DOHH2 (cell line): ENCODE measurements at regions not wholly inside any gene's neighbourhood (a gene's known extent, or its start where the extent isn't known, plus 50 kb on each side); places are given as distances from the start of the nearest gene placed in this dataset.

Experiments used
- H3F3A ChIP-seq: fragments of 200-600 bp; sonication (generic), shearing (Covaris generic); 2 replicates; pipeline ENCODE4 v1.6.0; 2016; ENCODE audit warnings: antibody characterized with exemption, mild to moderate bottlenecking; ENCODE audit not compliant: control insufficient read depth, insufficient read depth
- H3K27ac ChIP-seq: fragments of 200-600 bp; sonication (generic); 2 replicates; pipeline ENCODE4 v1.5.1; 2014; ENCODE audit warnings: low read depth, mild to moderate bottlenecking, low read length, moderate library complexity
- H3K27me3 ChIP-seq: fragments of 200-600 bp; sonication (generic); 2 replicates; pipeline ENCODE4 v1.6.1; 2014; ENCODE audit warnings: mild to moderate bottlenecking, low read length, mixed read lengths; ENCODE audit not compliant: control insufficient read depth
- H3K36me3 ChIP-seq: fragments of 200-600 bp; sonication (generic); 2 replicates; pipeline ENCODE4 v1.6.1; 2014; ENCODE audit warnings: mild to moderate bottlenecking, low read length, moderate library complexity, mixed read lengths; ENCODE audit not compliant: control insufficient read depth
- H3K4me1 ChIP-seq: fragments of 200-600 bp; sonication (generic); 2 replicates; pipeline ENCODE4 v1.6.1; 2014; ENCODE audit warnings: mild to moderate bottlenecking, low read length, mixed read lengths; ENCODE audit not compliant: control insufficient read depth
- H3K4me2 ChIP-seq: fragments of 200-600 bp; sonication (generic); 2 replicates; pipeline ENCODE4 v1.6.0; 2014; ENCODE audit warnings: mild to moderate bottlenecking, low read length, moderate library complexity
- H3K4me3 ChIP-seq: fragments of 200-600 bp; sonication (generic); 2 replicates; pipeline ENCODE4 v1.5.1; 2014; ENCODE audit warnings: mild to moderate bottlenecking, low read length, mixed read lengths
- H3K79me2 ChIP-seq: fragments of 200-600 bp; sonication (generic); 2 replicates; pipeline ENCODE4 v1.6.1; 2014; ENCODE audit warnings: mild to moderate bottlenecking, low read length, mixed read lengths; ENCODE audit not compliant: control insufficient read depth
- H3K9me2 ChIP-seq: fragments of 200-600 bp; sonication (generic); replicated peaks from 2 replicates; pipeline ENCODE4 v1.6.1; 2014; ENCODE audit warnings: mild to moderate bottlenecking, low read length, mixed read lengths; ENCODE audit not compliant: control insufficient read depth
- H3K9me3 ChIP-seq: fragments of 200-600 bp; sonication (generic); 2 replicates; pipeline ENCODE4 v1.6.1; 2014; ENCODE audit warnings: antibody characterized with exemption, low read length, mixed read lengths; ENCODE audit not compliant: control insufficient read depth, insufficient read depth
- H4K20me1 ChIP-seq: fragments of 200-600 bp; sonication (generic); 2 replicates; pipeline ENCODE4 v1.6.0; 2014; ENCODE audit warnings: low read depth, mild to moderate bottlenecking, antibody characterized with exemption, low read length, moderate library complexity; ENCODE audit not compliant: control insufficient read depth, insufficient read depth
- EZH2phosphoT487 ChIP-seq: fragments of 200-600 bp; sonication (generic); IDR thresholded peaks from 2 replicates; pipeline ENCODE4 v1.6.1; 2017; ENCODE audit warnings: borderline replicate concordance, mild to moderate bottlenecking, antibody characterized with exemption, low read length, moderate library complexity, mixed read lengths
- TF ChIP-seq, protein P1 (sequence below): fragments of 200-600 bp; sonication (generic); IDR thresholded peaks from one replicate; pipeline ENCODE4 v1.5.1; 2014; ENCODE audit warnings: antibody characterized with exemption, mild to moderate bottlenecking, low read depth, low read length; ENCODE audit not compliant: poor library complexity, severe bottlenecking

DNA sequence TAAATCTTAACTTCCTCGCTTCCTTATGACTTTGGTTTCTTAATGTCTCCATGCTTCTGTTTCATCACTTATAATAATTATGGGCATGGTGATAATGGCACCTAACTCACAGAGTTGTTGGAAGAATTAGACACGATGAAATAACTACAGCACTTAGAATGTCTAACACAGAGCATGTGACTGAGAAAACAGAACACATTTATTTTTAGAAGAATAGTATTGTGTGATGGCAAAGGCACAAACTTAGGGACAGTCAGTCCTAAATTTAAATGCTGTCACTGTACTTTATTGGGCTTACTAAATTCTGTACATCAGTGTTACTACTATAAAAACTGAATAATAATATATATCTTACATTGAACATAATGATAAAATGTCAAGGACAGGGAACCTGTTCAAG is 391.1 kb upstream of the JAG1 start:
- no peaks in the 10 kb centered on the region for H3K79me2 ChIP-seq
- no peaks in the 10 kb centered on the region for H3F3A ChIP-seq
- no peak overlapping the region for H3K27ac ChIP-seq
- H3K4me2 ChIP-seq: no peak overlapping the region
- no peaks in the 10 kb centered on the region for H3K27me3 ChIP-seq
- no peaks in the 10 kb centered on the region for H3K36me3 ChIP-seq
- no peak overlapping the region for H3K4me3 ChIP-seq
- TF ChIP-seq, protein P1, sequence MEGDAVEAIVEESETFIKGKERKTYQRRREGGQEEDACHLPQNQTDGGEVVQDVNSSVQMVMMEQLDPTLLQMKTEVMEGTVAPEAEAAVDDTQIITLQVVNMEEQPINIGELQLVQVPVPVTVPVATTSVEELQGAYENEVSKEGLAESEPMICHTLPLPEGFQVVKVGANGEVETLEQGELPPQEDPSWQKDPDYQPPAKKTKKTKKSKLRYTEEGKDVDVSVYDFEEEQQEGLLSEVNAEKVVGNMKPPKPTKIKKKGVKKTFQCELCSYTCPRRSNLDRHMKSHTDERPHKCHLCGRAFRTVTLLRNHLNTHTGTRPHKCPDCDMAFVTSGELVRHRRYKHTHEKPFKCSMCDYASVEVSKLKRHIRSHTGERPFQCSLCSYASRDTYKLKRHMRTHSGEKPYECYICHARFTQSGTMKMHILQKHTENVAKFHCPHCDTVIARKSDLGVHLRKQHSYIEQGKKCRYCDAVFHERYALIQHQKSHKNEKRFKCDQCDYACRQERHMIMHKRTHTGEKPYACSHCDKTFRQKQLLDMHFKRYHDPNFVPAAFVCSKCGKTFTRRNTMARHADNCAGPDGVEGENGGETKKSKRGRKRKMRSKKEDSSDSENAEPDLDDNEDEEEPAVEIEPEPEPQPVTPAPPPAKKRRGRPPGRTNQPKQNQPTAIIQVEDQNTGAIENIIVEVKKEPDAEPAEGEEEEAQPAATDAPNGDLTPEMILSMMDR: no peak
- no peak for TF ChIP-seq EZH2phosphoT487
- H3K9me2 ChIP-seq: no peaks in the 10 kb centered on the region
- H3K4me1 ChIP-seq: no peaks in the 10 kb centered on the region
- H3K9me3 ChIP-seq: no peaks in the 10 kb centered on the region
- no peaks in the 10 kb centered on the region for H4K20me1 ChIP-seq

DNA sequence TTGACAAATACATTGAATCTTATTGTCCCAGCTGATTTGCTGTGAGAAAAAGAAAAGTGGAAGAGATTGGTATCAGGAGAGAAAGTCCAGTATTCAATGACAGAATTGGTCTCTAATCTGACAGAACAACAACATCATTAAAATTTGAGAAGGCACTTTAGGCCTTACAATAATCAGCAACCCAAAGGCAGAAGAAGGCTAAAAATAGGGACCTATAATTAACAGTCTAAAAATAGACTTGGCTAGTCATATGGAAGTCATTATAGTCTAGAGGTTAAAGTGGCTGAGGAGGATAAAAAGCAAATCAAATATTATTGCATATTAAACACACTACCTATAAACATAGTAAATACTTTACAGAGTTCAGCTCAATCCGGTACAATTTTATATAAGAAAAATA is 393.6 kb upstream of the JAG1 start:
- H4K20me1 ChIP-seq: no peaks in the 10 kb centered on the region

DNA sequence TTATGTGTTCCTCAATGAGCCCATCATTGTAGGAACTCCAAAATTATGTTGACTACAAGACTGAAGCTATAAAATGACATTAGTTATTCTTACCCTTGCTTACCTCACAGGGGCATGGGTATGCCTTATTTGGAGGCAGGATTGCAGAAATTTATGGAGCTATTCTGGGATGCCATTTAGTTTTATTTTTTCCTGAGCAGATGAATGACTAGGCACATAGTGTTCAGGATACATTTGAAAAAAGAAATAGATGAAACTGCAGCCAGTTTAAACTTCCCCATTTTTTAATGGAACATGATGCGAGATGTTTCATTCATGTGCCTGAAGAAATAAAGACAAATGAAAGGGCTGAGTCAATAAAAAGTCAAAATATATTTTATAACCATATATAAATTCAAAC is 399.2 kb upstream of the JAG1 start:
- Histone ChIP-seq H3F3A (no peaks in the 10 kb centered on the region), H3K4me2 (no peak overlapping the region), H3K27me3 (no peaks in the 10 kb centered on the region), H3K4me3 (no peak overlapping the region), H3K79me2 (no peaks in the 10 kb centered on the region), H3K9me3 (no peaks in the 10 kb centered on the region), H3K36me3 (no peaks in the 10 kb centered on the region), H3K9me2 (no peaks in the 10 kb centered on the region), H4K20me1 (no peaks in the 10 kb centered on the region), H3K4me1 (no peaks in the 10 kb centered on the region), H3K27ac (no peak overlapping the region)
- TF ChIP-seq EZH2phosphoT487: no peak
- TF ChIP-seq, protein P1: no peak

More for the DNA sequence above, 393.6 kb upstream of the JAG1 start:
- Histone ChIP-seq H3K4me1 (no peaks in the 10 kb centered on the region), H3K27ac (no peak overlapping the region), H3K27me3 (no peaks in the 10 kb centered on the region), H3F3A (no peaks in the 10 kb centered on the region), H3K79me2 (no peaks in the 10 kb centered on the region), H3K4me2 (no peak overlapping the region), H3K36me3 (no peaks in the 10 kb centered on the region), H3K9me3 (no peaks in the 10 kb centered on the region), H3K9me2 (no peaks in the 10 kb centered on the region), H3K4me3 (no peak overlapping the region)
- TF ChIP-seq, protein P1: no peak
- TF ChIP-seq EZH2phosphoT487: no peak
